ENCODE measurements at regions not wholly inside any gene's neighbourhood (a gene's known extent, or its start where the extent isn't known, plus 50 kb on each side); places are given as distances from the start of the nearest gene placed in this dataset.

DNA sequence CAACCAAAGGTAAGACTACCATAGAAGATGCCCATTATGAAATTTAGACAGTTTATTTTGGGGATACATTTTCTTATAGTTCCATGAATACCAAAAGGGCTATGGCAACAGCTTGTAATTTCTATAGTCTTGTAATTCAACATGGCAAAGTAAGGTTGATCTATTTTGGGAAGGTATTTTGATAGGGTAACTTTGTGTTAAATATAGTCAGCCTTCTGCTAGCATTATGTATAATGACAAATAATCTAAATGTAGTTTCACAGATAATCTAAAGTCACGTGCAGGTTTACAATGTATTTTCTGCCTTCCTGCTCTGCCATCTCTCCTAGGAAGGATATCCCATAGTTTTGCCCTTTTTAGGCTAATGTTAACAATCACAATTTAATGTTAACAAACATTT lies 85.9 kb upstream of the DPH5 start:
- H4K20me1 ChIP-seq (ENCODE audit: control insufficient read depth, extremely low read depth, insufficient read depth, low read length): no peaks in the 10 kb centered on the region
- no peaks in the 10 kb centered on the region for H3K9me3 ChIP-seq (ENCODE audit: control insufficient read depth, insufficient read depth, low read depth, low read length)
- H3K9ac ChIP-seq (ENCODE audit: insufficient read depth, low read length): no peak overlapping the region
- no peak for DNase-seq (ENCODE audit: low read depth in 2 of 2)
- no peak overlapping the region for H3K4me2 ChIP-seq (ENCODE audit: extremely low read depth, insufficient read depth, low read length)
- no peak overlapping the region for H3K4me3 ChIP-seq (replicated peaks in 1 of 4; ENCODE audit: control extremely low read depth in 1 of 4, insufficient read depth in 1 of 4, low read depth in 3 of 4, low read length in 4 of 4)
- H3K36me3 ChIP-seq (ENCODE audit: control insufficient read depth, insufficient read depth, low read length): no peaks in the 10 kb centered on the region
- TF ChIP-seq, protein P1, sequence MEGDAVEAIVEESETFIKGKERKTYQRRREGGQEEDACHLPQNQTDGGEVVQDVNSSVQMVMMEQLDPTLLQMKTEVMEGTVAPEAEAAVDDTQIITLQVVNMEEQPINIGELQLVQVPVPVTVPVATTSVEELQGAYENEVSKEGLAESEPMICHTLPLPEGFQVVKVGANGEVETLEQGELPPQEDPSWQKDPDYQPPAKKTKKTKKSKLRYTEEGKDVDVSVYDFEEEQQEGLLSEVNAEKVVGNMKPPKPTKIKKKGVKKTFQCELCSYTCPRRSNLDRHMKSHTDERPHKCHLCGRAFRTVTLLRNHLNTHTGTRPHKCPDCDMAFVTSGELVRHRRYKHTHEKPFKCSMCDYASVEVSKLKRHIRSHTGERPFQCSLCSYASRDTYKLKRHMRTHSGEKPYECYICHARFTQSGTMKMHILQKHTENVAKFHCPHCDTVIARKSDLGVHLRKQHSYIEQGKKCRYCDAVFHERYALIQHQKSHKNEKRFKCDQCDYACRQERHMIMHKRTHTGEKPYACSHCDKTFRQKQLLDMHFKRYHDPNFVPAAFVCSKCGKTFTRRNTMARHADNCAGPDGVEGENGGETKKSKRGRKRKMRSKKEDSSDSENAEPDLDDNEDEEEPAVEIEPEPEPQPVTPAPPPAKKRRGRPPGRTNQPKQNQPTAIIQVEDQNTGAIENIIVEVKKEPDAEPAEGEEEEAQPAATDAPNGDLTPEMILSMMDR (conservative IDR thresholded peaks at IDR 0.05 in 1 of 2, IDR thresholded peaks at IDR 0.05 in 1 of 2; ENCODE audit: low read depth in 1 of 2, low read length in 2 of 2): no peak
- no peak for TF ChIP-seq EZH2 (IDR thresholded peaks at IDR 0.05; ENCODE audit: low read length, missing control alignments)
- H2AFZ ChIP-seq (ENCODE audit: low read length): no peak overlapping the region
- no peak overlapping the region for H3K27ac ChIP-seq (ENCODE audit: insufficient read depth, low read length)
- H3K27me3 ChIP-seq (ENCODE audit: control insufficient read depth, insufficient read depth, low read length): no peaks in the 10 kb centered on the region
- H3K79me2 ChIP-seq (ENCODE audit: control insufficient read depth, insufficient read depth, low read length): no peaks in the 10 kb centered on the region
- H3K4me1 ChIP-seq (ENCODE audit: control insufficient read depth, extremely low read depth, insufficient read depth, low read length): no peaks in the 10 kb centered on the region

DNA sequence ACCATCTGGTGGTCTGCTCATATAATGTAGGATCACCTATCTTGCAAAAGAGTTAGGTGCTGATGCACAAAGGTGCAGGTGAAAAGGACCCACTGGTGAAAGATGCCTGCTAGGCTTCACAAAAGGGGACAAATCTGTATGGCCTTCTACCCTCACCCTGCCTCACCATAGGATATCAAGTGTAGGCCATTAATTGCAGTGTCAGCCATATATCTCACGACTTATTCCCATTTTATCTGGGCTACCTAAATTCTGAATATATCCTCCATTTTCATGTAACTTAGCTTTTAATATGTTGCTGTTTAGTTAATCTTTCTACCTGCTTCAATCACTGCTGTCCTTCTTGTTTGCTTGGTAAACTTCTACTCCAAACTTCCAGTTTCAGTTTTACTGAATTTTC lies 84.2 kb upstream of the DPH5 start:
- no peaks in the 10 kb centered on the region for H3K79me2 ChIP-seq (ENCODE audit: control insufficient read depth, insufficient read depth, low read length)
- H4K20me1 ChIP-seq (ENCODE audit: control insufficient read depth, extremely low read depth, insufficient read depth, low read length): no peaks in the 10 kb centered on the region
- no peak overlapping the region for H3K4me3 ChIP-seq (replicated peaks in 1 of 4; ENCODE audit: control extremely low read depth in 1 of 4, insufficient read depth in 1 of 4, low read depth in 3 of 4, low read length in 4 of 4)
- DNase-seq (ENCODE audit: low read depth in 2 of 2): no peak
- no peaks in the 10 kb centered on the region for H3K27me3 ChIP-seq (ENCODE audit: control insufficient read depth, insufficient read depth, low read length)
- TF ChIP-seq EZH2 (IDR thresholded peaks at IDR 0.05; ENCODE audit: low read length, missing control alignments): no peak
- TF ChIP-seq, protein P1 (conservative IDR thresholded peaks at IDR 0.05 in 1 of 2, IDR thresholded peaks at IDR 0.05 in 1 of 2; ENCODE audit: low read depth in 1 of 2, low read length in 2 of 2): no peak
- H2AFZ ChIP-seq (ENCODE audit: low read length): no peak overlapping the region
- no peaks in the 10 kb centered on the region for H3K36me3 ChIP-seq (ENCODE audit: control insufficient read depth, insufficient read depth, low read length)
- H3K9ac ChIP-seq (ENCODE audit: insufficient read depth, low read length): no peak overlapping the region
- H3K4me1 ChIP-seq (ENCODE audit: control insufficient read depth, extremely low read depth, insufficient read depth, low read length): no peaks in the 10 kb centered on the region
- no peaks in the 10 kb centered on the region for H3K9me3 ChIP-seq (ENCODE audit: control insufficient read depth, insufficient read depth, low read depth, low read length)
- no peak overlapping the region for H3K27ac ChIP-seq (ENCODE audit: insufficient read depth, low read length)
- no peak overlapping the region for H3K4me2 ChIP-seq (ENCODE audit: extremely low read depth, insufficient read depth, low read length)

DNA sequence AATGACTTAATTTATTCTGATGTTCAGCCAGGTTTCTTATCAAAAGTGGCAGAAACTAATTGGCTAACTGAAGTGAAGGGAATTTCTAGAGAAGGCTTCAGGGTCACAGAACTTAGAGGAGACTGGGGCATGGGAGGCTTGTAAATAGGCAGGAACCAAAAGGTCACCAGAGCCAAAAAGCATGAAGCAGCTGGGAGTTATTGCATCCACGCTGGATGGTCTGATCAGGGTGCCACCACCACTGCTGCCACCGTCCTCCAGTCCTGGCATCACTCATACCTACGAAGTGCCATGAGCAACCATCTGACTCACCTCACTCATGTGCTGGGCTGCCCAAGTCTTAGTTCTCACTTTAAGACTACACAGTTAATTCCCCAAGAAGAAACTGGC lies 82.5 kb upstream of the DPH5 start:
- Histone ChIP-seq H3K9ac (ENCODE audit: insufficient read depth, low read length) (no peak overlapping the region), H3K9me3 (ENCODE audit: control insufficient read depth, insufficient read depth, low read depth, low read length) (no peaks in the 10 kb centered on the region), H3K36me3 (ENCODE audit: control insufficient read depth, insufficient read depth, low read length) (no peaks in the 10 kb centered on the region), H3K79me2 (ENCODE audit: control insufficient read depth, insufficient read depth, low read length) (no peaks in the 10 kb centered on the region), H3K4me1 (ENCODE audit: control insufficient read depth, extremely low read depth, insufficient read depth, low read length) (no peaks in the 10 kb centered on the region), H3K27me3 (ENCODE audit: control insufficient read depth, insufficient read depth, low read length) (no peaks in the 10 kb centered on the region), H3K4me3 (replicated peaks in 1 of 4; ENCODE audit: control extremely low read depth in 1 of 4, insufficient read depth in 1 of 4, low read depth in 3 of 4, low read length in 4 of 4) (no peak overlapping the region), H3K4me2 (ENCODE audit: extremely low read depth, insufficient read depth, low read length) (no peak overlapping the region), H2AFZ (ENCODE audit: low read length) (no peak overlapping the region), H4K20me1 (ENCODE audit: control insufficient read depth, extremely low read depth, insufficient read depth, low read length) (no peaks in the 10 kb centered on the region), H3K27ac (ENCODE audit: insufficient read depth, low read length) (no peak overlapping the region)
- DNase-seq (ENCODE audit: low read depth in 2 of 2): no peak
- TF ChIP-seq EZH2 (IDR thresholded peaks at IDR 0.05; ENCODE audit: low read length, missing control alignments): no peak
- TF ChIP-seq, protein P1 (conservative IDR thresholded peaks at IDR 0.05 in 1 of 2, IDR thresholded peaks at IDR 0.05 in 1 of 2; ENCODE audit: low read depth in 1 of 2, low read length in 2 of 2): no peak
